ENCODE measurements at regions not wholly inside any gene's neighbourhood (a gene's known extent, or its start where the extent isn't known, plus 50 kb on each side); places are given as distances from the start of the nearest gene placed in this dataset.
"Not testable (repeated sequence)": the region's sequence is repeated elsewhere in the genome, so short reads cannot be mapped to it uniquely, and the experiment has no call there.

DNA sequence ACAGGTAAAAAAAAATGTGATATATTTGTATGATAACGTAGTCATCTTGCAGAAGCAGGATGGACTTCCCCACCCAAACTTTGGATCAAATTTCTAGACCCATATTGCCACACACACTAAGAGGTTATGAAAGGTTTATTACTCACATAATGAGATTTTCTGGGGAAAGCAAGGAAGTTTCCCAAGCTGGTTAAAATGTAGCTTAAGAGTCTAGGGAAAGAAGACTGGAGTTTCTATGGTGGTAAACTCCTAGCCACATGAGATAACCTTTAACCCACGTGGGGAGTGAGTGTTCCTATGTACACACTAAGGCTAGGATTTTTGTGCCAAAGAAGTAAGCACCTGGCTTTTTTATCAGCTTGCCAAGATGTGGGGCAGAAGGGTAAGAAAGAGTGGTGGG is 335.7 kb upstream of the UBE2E3 start:
- DNase-seq (no peak), ATAC-seq (no peak)
- intact Hi-C loops (cut with micrococcal nuclease): no loop called here

GRCh38 chr2:180630756-180631155 is 349.6 kb upstream of the UBE2E3 start:
- no peak for DNase-seq
- no peak for ATAC-seq
- intact Hi-C loops (cut with micrococcal nuclease): no loop called here

DNA sequence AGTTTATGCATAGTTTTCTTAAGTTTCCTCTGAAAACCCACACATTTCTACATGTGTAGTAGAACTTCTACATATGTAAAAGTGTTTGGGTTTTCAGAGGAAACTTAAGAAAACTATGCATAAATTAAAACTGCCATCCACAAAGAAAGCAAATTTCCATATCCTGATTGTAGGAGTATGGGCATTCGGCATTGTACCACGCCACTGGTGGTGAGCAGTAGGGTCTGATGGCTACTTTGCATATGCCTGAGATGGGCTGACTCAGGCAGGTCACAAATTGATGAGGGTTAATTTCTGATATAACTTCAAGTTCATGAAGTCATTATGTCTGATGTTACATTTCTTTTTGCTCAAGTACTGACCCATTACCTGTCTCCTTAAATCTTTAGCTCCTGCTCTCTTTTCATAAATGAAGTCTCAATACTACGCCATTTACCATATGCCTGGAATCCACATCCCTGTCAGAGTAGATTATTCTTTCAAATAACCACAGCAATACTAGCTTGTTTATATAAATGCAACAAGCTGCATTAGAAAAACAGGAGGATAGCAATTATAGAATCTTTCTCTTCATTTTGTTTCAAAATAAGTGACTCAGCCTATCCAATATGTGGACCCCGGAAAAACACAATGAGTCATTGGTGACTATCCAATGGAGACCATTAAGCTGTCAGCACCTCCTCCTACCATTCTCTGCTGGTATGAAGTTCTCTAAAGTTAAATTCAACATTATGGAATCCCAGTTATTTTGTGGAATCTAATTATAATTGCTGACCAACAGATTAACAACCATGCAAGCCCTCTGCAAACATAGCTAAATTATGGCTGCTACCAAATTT is 355.2 kb upstream of the UBE2E3 start:
- intact Hi-C loops (cut with micrococcal nuclease): no loop called here
- ATAC-seq: no peak

GRCh38 chr2:180621941-180622918 is 358.2 kb upstream of the UBE2E3 start:
- intact Hi-C loops (cut with micrococcal nuclease): no loop called here
- ATAC-seq (no peak), DNase-seq (no peak)

More for the DNA sequence above, 355.2 kb upstream of the UBE2E3 start:
- DNase-seq: no peak

GRCh38 chr2:180621366-180621765 is 359.0 kb upstream of the UBE2E3 start:
- DNase-seq: no peak
- no peak for ATAC-seq
- intact Hi-C loops (cut with micrococcal nuclease): no loop called here

DNA sequence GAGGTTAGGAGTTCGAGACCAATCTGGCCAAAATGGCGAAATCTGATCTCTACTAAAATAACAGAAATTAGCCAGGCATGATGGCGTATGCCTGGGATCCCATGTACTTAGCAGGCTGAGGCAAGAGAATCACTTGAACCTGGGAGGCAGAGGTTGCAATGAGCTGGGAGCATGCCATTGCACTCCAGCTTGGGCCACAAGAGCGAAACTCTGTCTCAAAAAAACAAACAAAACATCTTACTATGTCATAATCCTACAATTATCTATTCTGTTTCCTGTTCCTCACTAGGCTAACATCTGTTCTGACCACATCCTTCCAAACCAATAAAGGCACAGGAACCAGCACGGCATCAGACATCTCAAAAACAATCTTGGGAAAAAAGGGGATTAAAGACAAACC is 361.8 kb upstream of the UBE2E3 start:
- DNase-seq (no peak), ATAC-seq (no peak)
- intact Hi-C loops (cut with micrococcal nuclease): no loop called here

GRCh38 chr2:180614776-180615175 is 365.6 kb upstream of the UBE2E3 start:
- ATAC-seq (no peak), DNase-seq (no peak)
- intact Hi-C loops (cut with micrococcal nuclease): no loop called here

- no peak for ATAC-seq
- intact Hi-C loops (cut with micrococcal nuclease): no loop called here
- no peak for DNase-seq
These were observed 370.6 kb upstream of the UBE2E3 start for GRCh38 chr2:180609626-180610340.

DNA sequence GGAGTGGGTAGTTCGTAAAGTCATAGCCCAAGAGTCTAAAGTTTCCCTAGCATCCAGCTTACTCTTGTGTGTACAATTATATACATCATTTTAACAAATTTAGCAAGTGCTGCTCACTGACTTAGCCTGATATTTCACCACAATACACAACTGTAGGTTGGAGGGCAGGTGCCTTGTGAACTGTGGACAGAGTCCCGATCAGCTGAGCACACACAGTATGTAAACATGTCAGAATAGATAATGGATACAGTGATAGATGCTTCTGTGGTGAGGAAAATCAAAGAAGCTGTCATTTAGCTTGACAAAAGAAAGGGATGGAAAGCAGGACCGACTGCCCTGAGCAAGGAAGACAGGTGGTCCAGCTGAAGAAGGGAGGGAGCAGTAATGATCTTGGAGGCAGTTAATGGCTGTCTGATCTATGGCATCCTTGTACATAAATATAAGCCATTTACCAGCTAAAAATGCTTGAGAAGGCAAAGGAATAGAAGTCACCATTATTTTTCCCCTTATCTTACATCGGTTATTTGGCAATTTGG is 372.8 kb upstream of the UBE2E3 start:
- DNase-seq (no peak), ATAC-seq (no peak)
- intact Hi-C loops (cut with micrococcal nuclease): no loop called here

DNA sequence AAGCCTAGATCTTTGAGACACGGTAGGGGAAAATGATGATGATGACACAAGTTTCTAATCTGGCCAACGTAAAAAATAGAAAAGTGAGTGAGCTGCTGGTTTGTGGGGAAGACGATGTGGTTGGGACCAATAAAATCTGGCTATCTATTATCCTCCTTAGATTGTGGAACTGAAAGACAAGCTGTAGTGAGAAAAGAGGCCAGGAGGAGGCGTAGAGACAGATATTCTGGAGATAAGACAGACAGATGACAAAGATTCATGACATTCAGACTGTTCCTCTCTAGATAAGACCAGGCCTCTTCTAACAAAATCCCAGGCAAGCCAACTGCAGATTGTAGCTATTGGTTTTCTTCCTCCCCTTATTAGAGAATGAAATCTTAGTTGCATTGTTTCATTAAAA is 376.3 kb upstream of the UBE2E3 start:
- intact Hi-C loops (cut with micrococcal nuclease): no loop called here
- no peak for DNase-seq
- no peak for ATAC-seq

GRCh38 chr2:180601016-180601415 is 379.4 kb upstream of the UBE2E3 start:
- ATAC-seq: no peak
- DNase-seq: no peak
- intact Hi-C loops (cut with micrococcal nuclease): no loop called here

DNA sequence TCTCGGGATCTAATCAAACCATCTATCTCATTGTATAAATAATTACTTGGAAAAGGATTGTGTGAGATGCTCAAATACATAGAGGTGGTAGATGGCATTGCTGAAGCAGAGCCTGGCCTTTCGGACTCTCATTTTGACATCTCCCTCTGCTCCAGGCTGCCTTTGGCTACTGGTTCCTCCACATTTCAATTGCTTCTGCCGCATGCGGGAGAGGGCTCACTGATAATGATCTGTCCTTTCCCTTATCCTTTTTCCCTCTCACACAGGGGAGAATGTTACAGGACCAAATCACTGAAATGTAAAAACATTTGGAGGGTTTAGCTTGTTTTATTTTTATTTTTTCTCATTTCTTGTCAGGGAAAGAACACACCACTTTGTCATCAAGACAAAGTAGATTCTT is 380.6 kb upstream of the UBE2E3 start:
- intact Hi-C loops (cut with micrococcal nuclease): no loop called here
- DNase-seq (no peak), ATAC-seq (no peak)

GRCh38 chr2:180597179-180597578 is 383.2 kb upstream of the UBE2E3 start:
- intact Hi-C loops (cut with micrococcal nuclease): no loop called here
- DNase-seq: no peak
- ATAC-seq: no peak

DNA sequence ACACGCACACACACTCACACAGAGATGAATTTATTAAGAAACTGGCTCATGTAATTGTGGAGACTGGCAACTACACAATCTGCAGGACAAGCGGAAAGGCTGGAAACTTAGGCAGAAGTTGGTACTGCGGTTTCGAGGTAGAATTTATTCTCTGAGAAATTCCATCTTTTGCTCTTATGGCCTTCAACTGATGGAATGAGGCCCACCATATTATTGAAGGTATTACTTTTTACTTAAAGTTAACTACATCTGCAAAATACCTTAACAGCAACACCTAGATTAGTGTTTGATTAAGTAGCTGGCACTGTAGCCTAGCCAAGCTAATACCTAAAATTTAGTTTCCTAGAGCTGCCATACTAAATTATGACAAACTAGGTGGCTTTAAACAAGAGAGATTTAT is 384.0 kb upstream of the UBE2E3 start:
- DNase-seq (no peak), ATAC-seq (no peak)
- intact Hi-C loops (cut with micrococcal nuclease): no loop called here

DNA sequence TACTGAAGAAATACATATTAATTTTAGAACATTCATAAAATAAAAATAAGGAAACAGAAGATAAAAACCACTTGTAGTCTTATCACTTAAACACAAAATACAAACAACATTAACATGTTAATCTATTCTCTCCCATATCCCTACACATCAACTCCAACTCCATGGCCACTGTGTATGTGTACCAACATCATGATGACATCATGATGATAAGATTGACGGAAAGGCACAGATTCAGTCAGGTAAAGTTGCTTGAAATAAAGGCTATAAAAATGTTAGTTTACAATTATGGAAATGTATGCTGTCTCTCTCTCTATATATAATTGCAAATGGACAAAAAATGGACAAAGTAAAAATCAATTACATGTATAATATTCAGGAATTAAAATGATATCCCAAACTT is 388.5 kb upstream of the UBE2E3 start:
- ATAC-seq: no peak
- intact Hi-C loops (cut with micrococcal nuclease): no loop called here

GRCh38 chr2:180591093-180591781 is 389.2 kb upstream of the UBE2E3 start:
- intact Hi-C loops (cut with micrococcal nuclease); DNase-seq; ATAC-seq: not testable (repeated sequence)

More for the DNA sequence above, 388.5 kb upstream of the UBE2E3 start:
- DNase-seq: no peak

GRCh38 chr2:180583441-180584140 is 396.8 kb upstream of the UBE2E3 start:
- intact Hi-C loops (cut with micrococcal nuclease): no loop called here
- no peak for DNase-seq
- no peak for ATAC-seq

- ATAC-seq (no peak), DNase-seq (no peak)
- intact Hi-C loops (cut with micrococcal nuclease): no loop called here
These were observed 401.0 kb upstream of the UBE2E3 start for GRCh38 chr2:180579388-180579787.
